ENCODE measurements at regions not wholly inside any gene's neighbourhood (a gene's known extent, or its start where the extent isn't known, plus 50 kb on each side); places are given as distances from the start of the nearest gene placed in this dataset.

- TF ChIP-seq POLR2A (IDR thresholded peaks at IDR 0.05) = no peak
- no peak for TF ChIP-seq CTCF (IDR thresholded peaks at IDR 0.05)
- no peak for TF ChIP-seq POLR2AphosphoS5 (IDR thresholded peaks at IDR 0.05; ENCODE audit: insufficient read depth in 1 of 2, low read depth in 1 of 2)
Observed at GRCh38 chr5:15222156-15222555, 277.8 kb upstream of the FBXL7 start.

Measured in vagina (tissue), 2 donors.